ENCODE measurements at regions not wholly inside any gene's neighbourhood (a gene's known extent, or its start where the extent isn't known, plus 50 kb on each side); places are given as distances from the start of the nearest gene placed in this dataset.

- no peak for TF ChIP-seq RFXAP (CRISPR knock-in tag; IDR thresholded peaks at IDR 0.05; ENCODE audit: borderline replicate concordance)
- no peak for TF ChIP-seq ZNF160 (CRISPR knock-in tag; IDR thresholded peaks at IDR 0.05)
- no peak for TF ChIP-seq CAMTA2 (CRISPR knock-in tag; IDR thresholded peaks at IDR 0.05; ENCODE audit: borderline replicate concordance)
- TF ChIP-seq ZNF251 (CRISPR knock-in tag; IDR thresholded peaks at IDR 0.05), result no peak
- TF ChIP-seq RARA (CRISPR knock-in tag; IDR thresholded peaks at IDR 0.05), result no peak
- no peak for TF ChIP-seq SNAPC2 (CRISPR knock-in tag; IDR thresholded peaks at IDR 0.05)
- no peak for TF ChIP-seq MTF1 (CRISPR knock-in tag; IDR thresholded peaks at IDR 0.05)
- no peak for TF ChIP-seq DNMT3B (CRISPR knock-in tag; conservative IDR thresholded peaks at IDR 0.05)
Measured at GRCh38 chr5:35336230-35336629, 105.9 kb upstream of the PRLR start (continued).

- Histone ChIP-seq H3K27me3 (ENCODE audit: control insufficient read depth in 1 of 2, insufficient read depth in 2 of 2, low read length in 2 of 2) (no peaks in the 10 kb centered on the region), H3K27ac (ENCODE audit: extremely low read length, insufficient read depth, low read length) (no peak overlapping the region), H4K20me1 (ENCODE audit: insufficient read depth, low read length) (no peaks in the 10 kb centered on the region), H3K9ac (ENCODE audit: insufficient read depth, low read depth, low read length) (no peak overlapping the region), H3K4me2 (ENCODE audit: low read depth, low read length) (no peak overlapping the region), H3K4me1 (ENCODE audit: insufficient read depth, low read length) (no peaks in the 10 kb centered on the region), H2AFZ (ENCODE audit: low read length) (no peak overlapping the region), H3K36me3 (replicated peaks in 1 of 2; ENCODE audit: control insufficient read depth in 1 of 2, insufficient read depth in 2 of 2, low read length in 2 of 2) (no peaks in the 10 kb centered on the region), H3K9me3 (ENCODE audit: low read length) (no peaks in the 10 kb centered on the region), H3K4me3 (replicated peaks in 1 of 3; ENCODE audit: insufficient read depth in 1 of 3, low read depth in 2 of 3, low read length in 3 of 3) (no peak overlapping the region), H3K79me2 (ENCODE audit: insufficient read depth, low read length) (no peaks in the 10 kb centered on the region)
- ChIA-PET POLR2A (no interaction called here), CTCF (ENCODE audit: low intra/inter-chr PET ratio, low total read pairs) (no interaction called here)
- intact Hi-C loops (cut with micrococcal nuclease; ENCODE audit: unreplicated experiment), result no loop called here
- TF ChIP-seq ZNF280B (CRISPR knock-in tag; IDR thresholded peaks at IDR 0.05; ENCODE audit: borderline replicate concordance) (no peak), ZNF879 (CRISPR knock-in tag; IDR thresholded peaks at IDR 0.05) (no peak), BCL3 (CRISPR knock-in tag; IDR thresholded peaks at IDR 0.05) (no peak), XBP1 (CRISPR knock-in tag; IDR thresholded peaks at IDR 0.05) (no peak), MTERF4 (CRISPR knock-in tag; IDR thresholded peaks at IDR 0.05) (no peak), ZNF605 (CRISPR knock-in tag; IDR thresholded peaks at IDR 0.05) (no peak), SIX4 (CRISPR knock-in tag; IDR thresholded peaks at IDR 0.05) (no peak), KLF6 (CRISPR knock-in tag; IDR thresholded peaks at IDR 0.05) (no peak), FOSL1 (CRISPR knock-in tag; IDR thresholded peaks at IDR 0.05; ENCODE audit: borderline replicate concordance) (no peak), ZNF17 (CRISPR knock-in tag; IDR thresholded peaks at IDR 0.05) (no peak), BATF2 (CRISPR knock-in tag; IDR thresholded peaks at IDR 0.05) (no peak)
- DNase-seq (ENCODE audit: low spot score) (no peak), FAIRE-seq (no peak), ATAC-seq (no peak)
- no TSS peak for BruUV-seq (replicated peaks)
- in situ Hi-C loops (cut with HindIII; ENCODE audit: extremely low pct_ligation_motif_present, low pct_unique_long_range_greater_than_20kb), result no loop called here
- WGBS (ENCODE audit: low lambda C conversion rate), result 47% methylated on average over 4 of the region's 4 CpGs
Measured at GRCh38 chr5:35335752-35336151, 105.5 kb upstream of the PRLR start.

Measured in HepG2 (cell line).